ENCODE measurements at regions not wholly inside any gene's neighbourhood (a gene's known extent, or its start where the extent isn't known, plus 50 kb on each side); places are given as distances from the start of the nearest gene placed in this dataset.

GRCh38 chr7:42495256-42495655 lies 258.2 kb upstream of the GLI3 start:
- no peak overlapping the region for H2BK15ac ChIP-seq (ENCODE audit: low read depth, low read length)
- H3K23me2 ChIP-seq (ENCODE audit: insufficient read length, low read depth, low read length, poor library complexity, severe bottlenecking), result peaks cover 9% of the 10 kb centered on the region
- H4K5ac ChIP-seq (ENCODE audit: insufficient read length, low read depth, low read length), result no peak overlapping the region
- H2AFZ ChIP-seq (ENCODE audit: low read length), result no peak overlapping the region
- no peaks in the 10 kb centered on the region for H3K9me3 ChIP-seq (ENCODE audit: control insufficient read depth, low read depth, low read length)
- no peak for DNase-seq
- no peak overlapping the region for H4K91ac ChIP-seq (ENCODE audit: insufficient read length, low read depth, low read length)
- no peak overlapping the region for H3K4me2 ChIP-seq (ENCODE audit: insufficient read depth, insufficient read length, low read length)
- no peak overlapping the region for H3K4me3 Mint-ChIP-seq
- no peak overlapping the region for H2BK20ac ChIP-seq (ENCODE audit: low read depth, low read length, poor library complexity, severe bottlenecking)
- no peaks in the 10 kb centered on the region for H3K27me3 ChIP-seq (ENCODE audit: insufficient read depth, low read length)
- H3K79me1 ChIP-seq (ENCODE audit: insufficient read depth, low read depth, low read length, poor library complexity, severe bottlenecking), result no peaks in the 10 kb centered on the region
- H4K8ac ChIP-seq (replicated peaks; ENCODE audit: insufficient read length, low read depth, low read length), result no peak overlapping the region
- H3T11ph ChIP-seq (ENCODE audit: low read length), result no peak overlapping the region
- H3K23ac ChIP-seq (ENCODE audit: insufficient read length, low read depth, low read length), result no peak overlapping the region
- no peak overlapping the region for H3K9ac ChIP-seq (ENCODE audit: extremely low read depth, insufficient read length, low read length)
- H3K18ac ChIP-seq (ENCODE audit: insufficient read length, low read depth, low read length), result no peak overlapping the region
- H3K36me3 Mint-ChIP-seq (ENCODE audit: insufficient read depth in 1 of 3, low read depth in 3 of 3), result no peaks in the 10 kb centered on the region
- no peaks in the 10 kb centered on the region for H3K79me2 ChIP-seq (ENCODE audit: insufficient read depth, low read length)
- no peak overlapping the region for H3K27ac ChIP-seq (ENCODE audit: insufficient read length, low read depth, low read length)
- no peak overlapping the region for H3K14ac ChIP-seq (ENCODE audit: insufficient read depth, low read length)
- no peaks in the 10 kb centered on the region for H3K4me1 ChIP-seq (ENCODE audit: insufficient read depth, low read length)
- H4K20me1 ChIP-seq (ENCODE audit: control insufficient read depth, insufficient read depth, insufficient read length), result no peaks in the 10 kb centered on the region
- no peaks in the 10 kb centered on the region for H3K9me3 Mint-ChIP-seq
- H3K56ac ChIP-seq (ENCODE audit: insufficient read length, low read depth, low read length), result no peak overlapping the region
- H3K27me3 Mint-ChIP-seq (ENCODE audit: low read depth), result peaks cover 21% of the 10 kb centered on the region
- TF ChIP-seq, protein P1, sequence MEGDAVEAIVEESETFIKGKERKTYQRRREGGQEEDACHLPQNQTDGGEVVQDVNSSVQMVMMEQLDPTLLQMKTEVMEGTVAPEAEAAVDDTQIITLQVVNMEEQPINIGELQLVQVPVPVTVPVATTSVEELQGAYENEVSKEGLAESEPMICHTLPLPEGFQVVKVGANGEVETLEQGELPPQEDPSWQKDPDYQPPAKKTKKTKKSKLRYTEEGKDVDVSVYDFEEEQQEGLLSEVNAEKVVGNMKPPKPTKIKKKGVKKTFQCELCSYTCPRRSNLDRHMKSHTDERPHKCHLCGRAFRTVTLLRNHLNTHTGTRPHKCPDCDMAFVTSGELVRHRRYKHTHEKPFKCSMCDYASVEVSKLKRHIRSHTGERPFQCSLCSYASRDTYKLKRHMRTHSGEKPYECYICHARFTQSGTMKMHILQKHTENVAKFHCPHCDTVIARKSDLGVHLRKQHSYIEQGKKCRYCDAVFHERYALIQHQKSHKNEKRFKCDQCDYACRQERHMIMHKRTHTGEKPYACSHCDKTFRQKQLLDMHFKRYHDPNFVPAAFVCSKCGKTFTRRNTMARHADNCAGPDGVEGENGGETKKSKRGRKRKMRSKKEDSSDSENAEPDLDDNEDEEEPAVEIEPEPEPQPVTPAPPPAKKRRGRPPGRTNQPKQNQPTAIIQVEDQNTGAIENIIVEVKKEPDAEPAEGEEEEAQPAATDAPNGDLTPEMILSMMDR (conservative IDR thresholded peaks at IDR 0.05), result no peak
- no peak overlapping the region for H3K27ac Mint-ChIP-seq
- no CpG with 5 or more reads among the region's 3 CpGs for WGBS (ENCODE audit: extremely low coverage, insufficient read length, low lambda C conversion rate)
- H3K4ac ChIP-seq (ENCODE audit: low read depth, low read length), result no peak overlapping the region
- H3K4me1 Mint-ChIP-seq, result peaks cover 10 to 13% of the 10 kb centered on the region in 2 experiments
- H2AK5ac ChIP-seq (ENCODE audit: insufficient read length, low read length), result no peak overlapping the region
- no peak overlapping the region for H2BK120ac ChIP-seq (ENCODE audit: low read depth, low read length, poor library complexity, severe bottlenecking)
- no peak overlapping the region for H2BK5ac ChIP-seq (ENCODE audit: insufficient read length, low read length)
- no peak overlapping the region for H2BK12ac ChIP-seq (ENCODE audit: insufficient read length, low read depth, low read length)
